8988T (cell line): ENCODE measurements at regions not wholly inside any gene's neighbourhood (a gene's known extent, or its start where the extent isn't known, plus 50 kb on each side); places are given as distances from the start of the nearest gene placed in this dataset.
"Not testable (repeated sequence)": the region's sequence is repeated elsewhere in the genome, so short reads cannot be mapped to it uniquely, and the experiment has no call there.

Experiments used
- DNase-seq: peaks from one replicate; pipeline ENCODE4 v3.0.0; 2011

GRCh38 chr7:79531905-79532664 lies 78.6 kb upstream of the MAGI2 start:
- no peak for DNase-seq

GRCh38 chr7:79531116-79531515 lies 77.6 kb upstream of the MAGI2 start:
- DNase-seq, result no peak

GRCh38 chr7:79529881-79530235 lies 76.4 kb upstream of the MAGI2 start:
- no peak for DNase-seq

- DNase-seq, result no peak
These were observed 75.9 kb upstream of the MAGI2 start for GRCh38 chr7:79529214-79529880.

GRCh38 chr7:79528421-79528820 lies 75.0 kb upstream of the MAGI2 start:
- DNase-seq, result no peak

GRCh38 chr7:79524048-79524447 lies 70.6 kb upstream of the MAGI2 start:
- no peak for DNase-seq

- no peak for DNase-seq
These were observed 70.0 kb upstream of the MAGI2 start for GRCh38 chr7:79523436-79523835.

- DNase-seq, result no peak
These were observed 67.1 kb upstream of the MAGI2 start for GRCh38 chr7:79520543-79520942.

- no peak for DNase-seq
These were observed 61.9 kb upstream of the MAGI2 start for GRCh38 chr7:79515358-79515757.

GRCh38 chr7:79513261-79513660 lies 59.8 kb upstream of the MAGI2 start:
- no peak for DNase-seq

- DNase-seq, result no peak
These were observed 58.8 kb upstream of the MAGI2 start for GRCh38 chr7:79512261-79512660.

- not testable (repeated sequence) for DNase-seq
These were observed 57.6 kb upstream of the MAGI2 start for GRCh38 chr7:79511056-79511455.

GRCh38 chr7:79507131-79507530 lies 53.7 kb upstream of the MAGI2 start:
- DNase-seq, result no peak

- no peak for DNase-seq
These were observed 53.0 kb upstream of the MAGI2 start for GRCh38 chr7:79506481-79506880.

GRCh38 chr7:79504607-79505389 lies 51.3 kb upstream of the MAGI2 start:
- DNase-seq, result no peak
